Keratinocyte (primary cell): ENCODE measurements at regions not wholly inside any gene's neighbourhood (a gene's known extent, or its start where the extent isn't known, plus 50 kb on each side); places are given as distances from the start of the nearest gene placed in this dataset.
A peak's percentile ranks its signal among the peaks of the same experiment; 100 is the strongest.

Experiments
- DNase-seq: peaks from one replicate; pipeline ENCODE4 v3.0.0-alpha.2; 2011; ENCODE audit warnings: low read depth, missing footprints, low spot score
- FAIRE-seq: peaks from 2 replicates; lab custom pipeline; 2011; peaks lifted over from hg19 to GRCh38; lab: Jason Lieb, UNC
- H2AFZ ChIP-seq: 2 replicates; pipeline ENCODE4 v1.6.0; 2012; ENCODE audit warnings: low read length, control low read depth, inconsistent platforms; ENCODE audit not compliant: control insufficient read depth
- H3K27ac ChIP-seq: 2 replicates; pipeline ENCODE4 v1.5.1; 2011; ENCODE audit warnings: low read length; ENCODE audit not compliant: control insufficient read depth, insufficient read depth
- H3K27me3 ChIP-seq: 3 replicates; pipeline ENCODE4 v1.6.0; 2011; ENCODE audit warnings: low read length; ENCODE audit not compliant: control insufficient read depth, insufficient read depth; ENCODE audit errors: extremely low read depth
- H3K36me3 ChIP-seq, 2 experiments: 2 replicates in 1 of 2; 3 replicates in 1 of 2; pipeline ENCODE4 v1.5.1; 2011; ENCODE audit warnings: low read length in 2 of 2, mild to moderate bottlenecking in 1 of 2; ENCODE audit not compliant: control insufficient read depth in 2 of 2, insufficient read depth in 2 of 2; ENCODE audit errors: extremely low read depth in 1 of 2
- H3K4me1 ChIP-seq: 3 replicates; pipeline ENCODE4 v1.5.1; 2011; ENCODE audit warnings: low read length; ENCODE audit not compliant: control insufficient read depth, insufficient read depth; ENCODE audit errors: extremely low read depth
- H3K4me2 ChIP-seq: 3 replicates; pipeline ENCODE4 v1.6.0; 2011; ENCODE audit warnings: low read depth, low read length; ENCODE audit not compliant: control insufficient read depth, insufficient read depth; ENCODE audit errors: extremely low read depth
- H3K4me3 ChIP-seq, 3 experiments: fragments of 200-600 bp in 1 of 3; sonication (generic) in 1 of 3; 2 replicates in 2 of 3; 3 replicates in 1 of 3; pipeline ENCODE4 v1.5.1; 2011 to 2016; ENCODE audit warnings: low read length in 3 of 3, mild to moderate bottlenecking in 3 of 3, control low read depth in 2 of 3, inconsistent platforms in 1 of 3, low read depth in 1 of 3, mixed read lengths in 1 of 3, mixed run types in 1 of 3, moderate library complexity in 1 of 3; ENCODE audit not compliant: control insufficient read depth in 2 of 3, insufficient read depth in 2 of 3; ENCODE audit errors: extremely low read depth in 1 of 3
- H3K79me2 ChIP-seq: 2 replicates; pipeline ENCODE4 v1.6.0; 2012; ENCODE audit warnings: low read length; ENCODE audit not compliant: control insufficient read depth, insufficient read depth
- H3K9ac ChIP-seq: 3 replicates; pipeline ENCODE4 v1.6.0; 2011; ENCODE audit warnings: low read length; ENCODE audit not compliant: control insufficient read depth, insufficient read depth; ENCODE audit errors: extremely low read depth
- H3K9me1 ChIP-seq: 3 replicates; pipeline ENCODE4 v1.6.0; 2011; ENCODE audit warnings: low read length; ENCODE audit not compliant: control insufficient read depth, insufficient read depth; ENCODE audit errors: extremely low read depth
- H3K9me3 ChIP-seq: 2 replicates; pipeline ENCODE4 v1.5.1; 2012; ENCODE audit warnings: low read depth, low read length; ENCODE audit not compliant: control insufficient read depth
- H4K20me1 ChIP-seq: 3 replicates; pipeline ENCODE4 v1.6.0; 2011; ENCODE audit warnings: low read length; ENCODE audit not compliant: control insufficient read depth, insufficient read depth; ENCODE audit errors: extremely low read depth
- CTCF ChIP-seq, 3 experiments: IDR thresholded peaks in 1 of 3; conservative IDR thresholded peaks in 1 of 3; optimal IDR thresholded peaks in 1 of 3; 2 replicates in 2 of 3; 3 replicates in 1 of 3; pipeline versions ENCODE3 to v1.5.1; 2011; ENCODE audit warnings: low read length in 3 of 3, mild to moderate bottlenecking in 3 of 3, moderate library complexity in 2 of 3, control low read depth in 1 of 3, inconsistent platforms in 1 of 3; ENCODE audit not compliant: insufficient read depth in 2 of 3; ENCODE audit errors: extremely low read depth in 1 of 3
- EZH2 ChIP-seq: IDR thresholded peaks from one replicate; pipeline ENCODE4 v1.6.1; 2012; ENCODE audit warnings: inconsistent platforms, mild to moderate bottlenecking, low read length, moderate library complexity
- dilution Hi-C: fragments of 300-500 bp; cut with MboI; formaldehyde crosslinking; loops from one replicate; pipeline ENCODE4 v1.7.0; 2020; ENCODE audit warnings: low sequenced_read_pairs; ENCODE audit not compliant: extremely low pct_ligation_motif_present

- H3K79me2 ChIP-seq = no peaks in the 10 kb centered on the region
- H4K20me1 ChIP-seq = no peaks in the 10 kb centered on the region
- no peaks in the 10 kb centered on the region for H3K9me3 ChIP-seq
- H2AFZ ChIP-seq = no peak overlapping the region
- H3K4me3 ChIP-seq = no peak overlapping the region
- DNase-seq (no peak), FAIRE-seq (no peak)
- dilution Hi-C loops = no loop called here
- no peak overlapping the region for H3K9ac ChIP-seq
- no peaks in the 10 kb centered on the region for H3K9me1 ChIP-seq
- H3K4me2 ChIP-seq = no peak overlapping the region
- TF ChIP-seq EZH2 (no peak), CTCF (optimal IDR thresholded peaks at IDR 0.05 in 1 of 3, IDR thresholded peaks at IDR 0.05 in 1 of 3, conservative IDR thresholded peaks at IDR 0.05 in 1 of 3; ENCODE audit: extremely low read depth in 1 of 3, insufficient read depth in 2 of 3, low read length in 3 of 3) (no peak)
- H3K27me3 ChIP-seq = peaks cover 9% of the 10 kb centered on the region
- no peaks in the 10 kb centered on the region for H3K36me3 ChIP-seq
- no peak overlapping the region for H3K27ac ChIP-seq
- H3K4me1 ChIP-seq = peaks cover 2% of the 10 kb centered on the region
Observed at GRCh38 chr10:30183055-30183402, 123.6 kb upstream of the JCAD start.

- TF ChIP-seq CTCF (optimal IDR thresholded peaks at IDR 0.05 in 1 of 3, IDR thresholded peaks at IDR 0.05 in 1 of 3, conservative IDR thresholded peaks at IDR 0.05 in 1 of 3; ENCODE audit: extremely low read depth in 1 of 3, insufficient read depth in 2 of 3, low read length in 3 of 3) (no peak), EZH2 (no peak)
- Histone ChIP-seq H3K27ac (no peak overlapping the region), H3K36me3 (no peaks in the 10 kb centered on the region), H4K20me1 (no peaks in the 10 kb centered on the region), H3K9me3 (no peaks in the 10 kb centered on the region), H3K4me3 (no peak overlapping the region), H3K4me1 (peaks cover 2% of the 10 kb centered on the region), H3K9ac (no peak overlapping the region), H3K27me3 (peaks cover 2% of the 10 kb centered on the region), H3K79me2 (no peaks in the 10 kb centered on the region), H2AFZ (no peak overlapping the region), H3K4me2 (no peak overlapping the region), H3K9me1 (no peaks in the 10 kb centered on the region)
- FAIRE-seq (peak; percentile 34), DNase-seq (no peak)
- dilution Hi-C loops = no loop called here
Observed at GRCh38 chr10:30182191-30183054, 123.0 kb upstream of the JCAD start.
